ENCODE measurements at regions not wholly inside any gene's neighbourhood (a gene's known extent, or its start where the extent isn't known, plus 50 kb on each side); places are given as distances from the start of the nearest gene placed in this dataset.

- Mint-ChIP-seq H3K9me3 (peaks cover 6% of the 10 kb centered on the region), H3K27me3 (no peaks in the 10 kb centered on the region), H3K4me1 (ENCODE audit: unreplicated experiment) (no peaks in the 10 kb centered on the region), H3K36me3 (no peaks in the 10 kb centered on the region), H3K27ac (no peak overlapping the region), H3K4me3 (no peak overlapping the region)
- TF ChIP-seq, protein P1, sequence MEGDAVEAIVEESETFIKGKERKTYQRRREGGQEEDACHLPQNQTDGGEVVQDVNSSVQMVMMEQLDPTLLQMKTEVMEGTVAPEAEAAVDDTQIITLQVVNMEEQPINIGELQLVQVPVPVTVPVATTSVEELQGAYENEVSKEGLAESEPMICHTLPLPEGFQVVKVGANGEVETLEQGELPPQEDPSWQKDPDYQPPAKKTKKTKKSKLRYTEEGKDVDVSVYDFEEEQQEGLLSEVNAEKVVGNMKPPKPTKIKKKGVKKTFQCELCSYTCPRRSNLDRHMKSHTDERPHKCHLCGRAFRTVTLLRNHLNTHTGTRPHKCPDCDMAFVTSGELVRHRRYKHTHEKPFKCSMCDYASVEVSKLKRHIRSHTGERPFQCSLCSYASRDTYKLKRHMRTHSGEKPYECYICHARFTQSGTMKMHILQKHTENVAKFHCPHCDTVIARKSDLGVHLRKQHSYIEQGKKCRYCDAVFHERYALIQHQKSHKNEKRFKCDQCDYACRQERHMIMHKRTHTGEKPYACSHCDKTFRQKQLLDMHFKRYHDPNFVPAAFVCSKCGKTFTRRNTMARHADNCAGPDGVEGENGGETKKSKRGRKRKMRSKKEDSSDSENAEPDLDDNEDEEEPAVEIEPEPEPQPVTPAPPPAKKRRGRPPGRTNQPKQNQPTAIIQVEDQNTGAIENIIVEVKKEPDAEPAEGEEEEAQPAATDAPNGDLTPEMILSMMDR (conservative IDR thresholded peaks at IDR 0.05), result no peak
- DNase-seq (ENCODE audit: extremely low spot score, unreplicated experiment), result no peak
Observed at GRCh38 chr18:72368308-72368707, 175.8 kb downstream of the CBLN2 start.

DNA sequence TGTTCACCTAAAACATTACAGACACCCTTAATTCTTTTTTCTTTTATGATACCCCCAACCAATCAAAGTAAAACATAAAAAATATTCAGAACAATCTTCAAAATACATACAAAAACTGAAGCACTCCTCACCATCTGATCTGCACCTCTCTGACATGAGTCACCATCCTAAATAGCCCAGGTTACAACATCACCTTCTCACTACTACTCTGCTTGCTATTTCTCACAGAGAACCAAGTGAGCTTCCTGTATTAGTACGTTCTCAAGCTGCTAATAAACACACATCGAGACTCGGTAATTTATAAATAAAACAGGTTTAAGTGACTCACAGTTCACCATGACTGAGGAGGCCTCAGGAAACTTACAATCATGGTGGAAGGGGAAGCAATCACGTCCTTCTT is 183.5 kb downstream of the CBLN2 start:
- H3K36me3 Mint-ChIP-seq, result no peaks in the 10 kb centered on the region
- TF ChIP-seq, protein P1 (conservative IDR thresholded peaks at IDR 0.05), result no peak
- H3K27ac Mint-ChIP-seq, result no peak overlapping the region
- H3K4me3 Mint-ChIP-seq, result no peak overlapping the region
- DNase-seq (ENCODE audit: extremely low spot score, unreplicated experiment), result no peak
- no peaks in the 10 kb centered on the region for H3K9me3 Mint-ChIP-seq
- no peaks in the 10 kb centered on the region for H3K4me1 Mint-ChIP-seq (ENCODE audit: unreplicated experiment)
- H3K27me3 Mint-ChIP-seq, result no peaks in the 10 kb centered on the region

DNA sequence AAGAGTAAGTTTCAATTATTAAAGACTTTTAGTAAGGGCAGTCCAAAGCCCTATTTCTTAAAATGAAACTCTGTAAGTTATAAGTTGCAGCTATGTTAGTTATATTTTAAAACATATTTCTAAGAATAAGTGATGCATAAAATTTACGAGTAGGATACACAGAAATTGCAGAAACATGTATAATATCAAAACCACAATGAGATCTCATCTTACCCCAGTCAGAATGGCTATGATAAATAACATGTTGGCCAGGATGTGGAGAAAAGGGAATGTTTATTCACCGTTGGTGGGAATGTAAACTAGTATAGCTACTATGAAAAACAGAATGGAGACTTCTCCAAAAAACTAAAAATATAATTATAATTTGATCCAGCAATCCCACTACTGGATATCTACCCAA is 201.2 kb downstream of the CBLN2 start:
- no peak overlapping the region for H3K27ac Mint-ChIP-seq
- no peaks in the 10 kb centered on the region for H3K36me3 Mint-ChIP-seq
- H3K27me3 Mint-ChIP-seq, result peaks cover 6% of the 10 kb centered on the region

DNA sequence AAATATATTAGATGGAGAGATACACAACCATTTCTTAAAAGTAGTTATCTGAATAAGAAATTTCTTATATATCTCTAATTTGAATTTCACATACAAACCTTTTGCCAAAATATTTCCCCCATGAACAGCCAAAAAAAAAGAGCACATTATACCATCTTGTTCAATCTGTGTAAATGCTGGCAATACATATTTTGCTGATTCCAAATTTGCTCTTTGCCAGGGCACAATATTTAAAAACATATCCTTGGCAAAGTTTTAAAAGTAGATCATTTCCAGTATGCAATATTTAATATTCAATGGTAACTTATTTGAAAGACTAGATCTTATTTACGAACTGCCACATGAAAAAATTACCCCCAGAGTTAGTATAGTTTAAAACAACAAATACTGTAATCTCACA is 204.2 kb downstream of the CBLN2 start:
- Mint-ChIP-seq H3K9me3 (no peaks in the 10 kb centered on the region), H3K4me1 (ENCODE audit: unreplicated experiment) (no peaks in the 10 kb centered on the region), H3K36me3 (no peaks in the 10 kb centered on the region), H3K27ac (no peak overlapping the region), H3K4me3 (no peak overlapping the region), H3K27me3 (peaks cover 5% of the 10 kb centered on the region)
- TF ChIP-seq, protein P1 (conservative IDR thresholded peaks at IDR 0.05), result no peak
- DNase-seq (ENCODE audit: extremely low spot score, unreplicated experiment), result no peak

More for the DNA sequence above, 201.2 kb downstream of the CBLN2 start:
- Mint-ChIP-seq H3K4me1 (ENCODE audit: unreplicated experiment) (no peaks in the 10 kb centered on the region), H3K9me3 (no peaks in the 10 kb centered on the region), H3K4me3 (no peak overlapping the region)
- TF ChIP-seq, protein P1 (conservative IDR thresholded peaks at IDR 0.05), result no peak
- no peak for DNase-seq (ENCODE audit: extremely low spot score, unreplicated experiment)

GRCh38 chr18:72336786-72337185 is 207.4 kb downstream of the CBLN2 start:
- H3K4me3 Mint-ChIP-seq, result no peak overlapping the region

More at GRCh38 chr18:72336786-72337185, 207.4 kb downstream of the CBLN2 start:
- TF ChIP-seq, protein P1 (conservative IDR thresholded peaks at IDR 0.05), result no peak
- DNase-seq (ENCODE audit: extremely low spot score, unreplicated experiment), result no peak
- no peaks in the 10 kb centered on the region for H3K4me1 Mint-ChIP-seq (ENCODE audit: unreplicated experiment)
- H3K36me3 Mint-ChIP-seq, result no peaks in the 10 kb centered on the region
- H3K9me3 Mint-ChIP-seq, result no peaks in the 10 kb centered on the region
- H3K27ac Mint-ChIP-seq, result no peak overlapping the region
- H3K27me3 Mint-ChIP-seq, result no peaks in the 10 kb centered on the region

Data from type B pancreatic cell (in vitro differentiated cells).